ENCODE measurements at regions not wholly inside any gene's neighbourhood (a gene's known extent, or its start where the extent isn't known, plus 50 kb on each side); places are given as distances from the start of the nearest gene placed in this dataset.
"Not testable (repeated sequence)": the region's sequence is repeated elsewhere in the genome, so short reads cannot be mapped to it uniquely, and the experiment has no call there.

DNA sequence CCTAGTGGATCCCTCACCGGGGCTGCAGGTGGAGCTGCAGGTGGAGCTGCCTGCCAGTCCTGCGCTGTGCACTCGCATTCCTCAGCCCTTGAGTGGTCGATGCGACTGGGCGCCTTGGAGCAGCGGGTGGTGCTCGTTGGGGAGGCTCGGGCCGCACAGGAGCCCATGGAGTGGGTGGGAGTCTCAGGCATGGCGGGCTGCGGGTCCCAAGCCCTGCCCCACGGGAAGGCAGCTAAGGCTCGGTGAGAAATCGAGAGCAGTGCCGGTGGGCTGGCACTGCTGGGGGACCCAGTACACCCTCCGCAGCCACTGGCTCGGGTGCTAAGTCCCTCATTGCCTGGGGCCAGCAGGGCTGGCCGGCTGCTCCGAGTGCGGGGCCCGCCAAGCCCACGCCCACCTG, 351.8 kb upstream of the CITED2 start:
- WGBS (ENCODE audit: insufficient coverage, insufficient read length) = no CpG with 5 or more reads among the region's 23 CpGs
- not testable (repeated sequence) for DNase-seq (ENCODE audit: low read depth, low spot score)

GRCh38 chr6:139722530-139722929, 348.1 kb upstream of the CITED2 start:
- Histone ChIP-seq H3K27me3 (ENCODE audit: control insufficient read depth, insufficient read depth, low read length) (no peaks in the 10 kb centered on the region), H3K27ac (ENCODE audit: low read length) (no peak overlapping the region), H3K9me3 (ENCODE audit: control insufficient read depth, insufficient read depth, low read length) (no peaks in the 10 kb centered on the region), H3K4me3 (ENCODE audit: low read length) (no peak overlapping the region), H3K36me3 (ENCODE audit: control insufficient read depth, insufficient read depth, low read length) (no peaks in the 10 kb centered on the region), H3K4me1 (ENCODE audit: control insufficient read depth, insufficient read depth, low read length) (no peaks in the 10 kb centered on the region)
- WGBS (ENCODE audit: insufficient coverage, insufficient read length) = no CpG with 5 or more reads among the region's 3 CpGs
- no peak for DNase-seq (ENCODE audit: low read depth, low spot score)

More for the DNA sequence above, 351.8 kb upstream of the CITED2 start:
- H3K27ac ChIP-seq (ENCODE audit: low read length); H3K4me1 ChIP-seq (ENCODE audit: control insufficient read depth, insufficient read depth, low read length); H3K27me3 ChIP-seq (ENCODE audit: control insufficient read depth, insufficient read depth, low read length); H3K36me3 ChIP-seq (ENCODE audit: control insufficient read depth, insufficient read depth, low read length); H3K9me3 ChIP-seq (ENCODE audit: control insufficient read depth, insufficient read depth, low read length); H3K4me3 ChIP-seq (ENCODE audit: low read length): not testable (repeated sequence)

DNA sequence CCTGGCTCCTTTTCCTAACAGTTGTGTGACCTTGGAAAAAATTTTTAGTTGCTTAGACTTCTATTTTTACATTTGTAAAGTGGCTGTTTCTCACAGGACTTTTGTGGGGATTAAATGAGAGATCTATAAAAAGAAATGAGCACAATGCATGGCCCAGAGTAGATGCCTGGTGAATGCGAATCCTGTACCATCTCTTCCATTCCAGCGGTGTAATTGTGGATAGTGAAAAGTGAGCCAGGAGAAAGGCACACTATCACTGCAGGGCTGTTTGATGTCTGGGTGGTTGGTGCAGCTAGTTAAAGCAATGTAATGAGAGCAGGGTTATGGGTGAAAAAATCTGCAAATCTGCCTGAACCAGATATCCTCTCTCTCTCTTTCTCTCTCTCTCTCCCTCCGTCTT, 347.5 kb upstream of the CITED2 start:
- no peak for DNase-seq (ENCODE audit: low read depth, low spot score)
- Histone ChIP-seq H3K4me3 (ENCODE audit: low read length) (no peak overlapping the region), H3K27me3 (ENCODE audit: control insufficient read depth, insufficient read depth, low read length) (no peaks in the 10 kb centered on the region), H3K27ac (ENCODE audit: low read length) (no peak overlapping the region), H3K4me1 (ENCODE audit: control insufficient read depth, insufficient read depth, low read length) (no peaks in the 10 kb centered on the region), H3K9me3 (ENCODE audit: control insufficient read depth, insufficient read depth, low read length) (no peaks in the 10 kb centered on the region), H3K36me3 (ENCODE audit: control insufficient read depth, insufficient read depth, low read length) (no peaks in the 10 kb centered on the region)
- no CpG with 5 or more reads among the region's 3 CpGs for WGBS (ENCODE audit: insufficient coverage, insufficient read length)

DNA sequence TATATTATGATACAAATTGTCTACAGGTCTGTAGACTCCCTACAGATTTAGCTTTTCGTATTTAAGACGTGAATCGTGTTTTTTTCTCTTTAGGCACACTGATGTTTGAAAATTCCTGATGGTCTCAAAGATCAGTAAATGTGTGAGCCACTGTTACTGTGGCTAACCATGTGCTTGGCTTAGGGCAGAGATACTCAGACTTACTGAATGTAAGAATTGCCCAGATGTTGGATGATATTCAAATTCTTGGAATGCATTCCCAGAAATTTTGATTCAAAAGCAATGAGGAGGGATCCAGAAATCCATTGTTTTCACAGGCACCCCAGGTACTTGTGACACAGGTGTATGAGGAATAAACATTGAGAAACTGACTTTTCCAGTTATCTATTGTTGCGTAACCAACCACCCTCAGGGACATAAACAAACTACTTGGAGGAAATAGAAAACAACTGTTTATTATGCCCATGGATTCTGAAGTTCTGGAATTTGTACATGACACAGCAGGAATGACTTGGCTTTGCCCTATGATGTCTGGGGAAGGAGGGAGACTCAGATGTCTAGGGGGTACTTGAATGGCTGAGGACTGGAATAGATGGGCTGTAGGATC, 339.6 kb upstream of the CITED2 start:
- Histone ChIP-seq H3K9me3 (ENCODE audit: control insufficient read depth, insufficient read depth, low read length) (no peaks in the 10 kb centered on the region), H3K27me3 (ENCODE audit: control insufficient read depth, insufficient read depth, low read length) (no peaks in the 10 kb centered on the region), H3K36me3 (ENCODE audit: control insufficient read depth, insufficient read depth, low read length) (no peaks in the 10 kb centered on the region), H3K27ac (ENCODE audit: low read length) (no peak overlapping the region), H3K4me3 (ENCODE audit: low read length) (no peak overlapping the region), H3K4me1 (ENCODE audit: control insufficient read depth, insufficient read depth, low read length) (peaks cover 4% of the 10 kb centered on the region)
- no peak for DNase-seq (ENCODE audit: low read depth, low spot score)
- no CpG with 5 or more reads among the region's 4 CpGs for WGBS (ENCODE audit: insufficient coverage, insufficient read length)

DNA sequence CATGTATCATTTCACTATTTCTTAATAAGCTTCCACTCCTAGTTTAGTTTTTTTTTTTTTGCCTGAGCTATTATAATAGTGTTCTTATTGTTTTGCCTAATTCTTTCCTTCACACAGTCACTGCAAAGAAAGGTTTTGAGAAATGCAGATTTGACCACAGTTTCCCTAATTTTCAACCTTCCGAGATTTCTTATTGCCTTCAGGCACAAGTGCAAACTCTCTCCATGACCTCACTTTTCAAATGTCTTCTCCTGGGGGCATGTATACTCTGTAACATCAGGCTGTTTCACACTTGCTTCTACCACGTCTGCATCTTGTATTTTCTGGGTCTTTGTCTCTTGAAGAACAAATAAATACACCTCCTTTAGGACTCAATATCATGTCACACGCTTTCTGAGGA, 339.0 kb upstream of the CITED2 start:
- Histone ChIP-seq H3K9me3 (ENCODE audit: control insufficient read depth, insufficient read depth, low read length) (no peaks in the 10 kb centered on the region), H3K4me3 (ENCODE audit: low read length) (no peak overlapping the region), H3K36me3 (ENCODE audit: control insufficient read depth, insufficient read depth, low read length) (no peaks in the 10 kb centered on the region), H3K4me1 (ENCODE audit: control insufficient read depth, insufficient read depth, low read length) (peaks cover 4% of the 10 kb centered on the region), H3K27ac (ENCODE audit: low read length) (no peak overlapping the region), H3K27me3 (ENCODE audit: control insufficient read depth, insufficient read depth, low read length) (no peaks in the 10 kb centered on the region)
- DNase-seq (ENCODE audit: low read depth, low spot score) = no peak
- no CpG with 5 or more reads among the region's 3 CpGs for WGBS (ENCODE audit: insufficient coverage, insufficient read length)

DNA sequence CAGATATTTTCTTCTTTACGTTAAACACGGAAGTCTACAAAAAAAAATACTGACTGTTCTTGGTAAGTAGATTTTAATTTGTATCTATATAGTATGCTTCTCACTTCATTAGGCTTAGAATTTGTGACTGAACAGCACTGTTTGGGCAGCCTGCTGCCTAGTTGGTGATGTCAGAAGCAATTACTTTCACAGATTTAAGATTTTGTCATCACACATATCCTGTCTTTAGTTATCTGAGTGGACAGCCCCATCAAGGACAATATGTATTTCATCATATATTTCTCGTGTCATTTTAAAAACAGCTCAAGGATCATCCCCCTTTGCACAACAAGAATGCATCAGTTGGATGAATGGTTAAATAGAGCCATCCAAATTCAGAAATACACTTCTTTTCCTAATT, 338.4 kb upstream of the CITED2 start:
- no CpG with 5 or more reads among the region's 3 CpGs for WGBS (ENCODE audit: insufficient coverage, insufficient read length)
- H3K27ac ChIP-seq (ENCODE audit: low read length) = no peak overlapping the region

DNA sequence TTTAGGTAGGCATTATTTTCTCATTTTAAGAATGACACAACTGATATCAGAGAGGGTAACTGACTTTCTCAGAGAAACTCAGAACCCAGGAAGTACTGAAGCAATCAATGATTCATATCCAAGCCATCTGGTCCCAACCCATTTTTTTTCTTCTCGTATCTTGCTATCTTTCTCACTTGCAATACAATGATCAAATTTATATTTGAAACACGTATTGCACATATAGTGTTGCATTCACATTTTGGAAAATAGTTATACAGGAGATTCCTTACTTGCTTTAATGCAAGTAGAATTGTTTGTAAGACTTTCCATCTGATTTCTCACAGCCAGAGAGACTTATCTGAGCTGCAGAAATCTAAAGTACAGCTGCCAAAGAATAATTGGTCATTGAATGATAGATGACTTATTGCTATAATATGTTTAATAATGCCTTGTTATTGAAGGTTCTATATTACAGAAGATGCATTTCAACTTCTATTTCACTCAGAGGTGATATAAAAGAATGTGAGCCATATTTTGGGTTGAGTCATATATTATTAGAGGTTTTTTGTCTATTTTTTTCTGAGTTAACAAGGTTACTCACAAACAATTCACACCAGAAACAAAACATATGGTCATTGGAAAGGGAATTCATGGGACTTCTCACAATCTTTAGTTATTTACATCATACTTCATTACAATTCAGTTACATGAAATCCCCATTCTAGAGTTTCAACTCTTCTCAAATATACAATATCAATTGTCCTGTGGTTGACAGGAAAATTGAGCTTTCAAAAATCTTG, 337.5 kb upstream of the CITED2 start:
- Histone ChIP-seq H3K27ac (ENCODE audit: low read length) (no peak overlapping the region), H3K36me3 (ENCODE audit: control insufficient read depth, insufficient read depth, low read length) (no peaks in the 10 kb centered on the region), H3K27me3 (ENCODE audit: control insufficient read depth, insufficient read depth, low read length) (no peaks in the 10 kb centered on the region), H3K4me3 (ENCODE audit: low read length) (no peak overlapping the region), H3K9me3 (ENCODE audit: control insufficient read depth, insufficient read depth, low read length) (no peaks in the 10 kb centered on the region), H3K4me1 (ENCODE audit: control insufficient read depth, insufficient read depth, low read length) (peaks cover 4% of the 10 kb centered on the region)
- DNase-seq (ENCODE audit: low read depth, low spot score) = no peak
- WGBS (ENCODE audit: insufficient coverage, insufficient read length) = no CpG with 5 or more reads among the region's 2 CpGs

More for the DNA sequence above, 338.4 kb upstream of the CITED2 start:
- H3K4me3 ChIP-seq (ENCODE audit: low read length) = no peak overlapping the region
- no peaks in the 10 kb centered on the region for H3K27me3 ChIP-seq (ENCODE audit: control insufficient read depth, insufficient read depth, low read length)
- H3K36me3 ChIP-seq (ENCODE audit: control insufficient read depth, insufficient read depth, low read length) = no peaks in the 10 kb centered on the region
- no peaks in the 10 kb centered on the region for H3K9me3 ChIP-seq (ENCODE audit: control insufficient read depth, insufficient read depth, low read length)
- no peak for DNase-seq (ENCODE audit: low read depth, low spot score)
- peaks cover 4% of the 10 kb centered on the region for H3K4me1 ChIP-seq (ENCODE audit: control insufficient read depth, insufficient read depth, low read length)

- Histone ChIP-seq H3K27me3 (ENCODE audit: control insufficient read depth, insufficient read depth, low read length) (no peaks in the 10 kb centered on the region), H3K4me3 (ENCODE audit: low read length) (no peak overlapping the region), H3K4me1 (ENCODE audit: control insufficient read depth, insufficient read depth, low read length) (peaks cover 4% of the 10 kb centered on the region), H3K27ac (ENCODE audit: low read length) (no peak overlapping the region), H3K9me3 (ENCODE audit: control insufficient read depth, insufficient read depth, low read length) (no peaks in the 10 kb centered on the region), H3K36me3 (ENCODE audit: control insufficient read depth, insufficient read depth, low read length) (no peaks in the 10 kb centered on the region)
- no peak for DNase-seq (ENCODE audit: low read depth, low spot score)
Measured at GRCh38 chr6:139710556-139710955, 336.1 kb upstream of the CITED2 start.

DNA sequence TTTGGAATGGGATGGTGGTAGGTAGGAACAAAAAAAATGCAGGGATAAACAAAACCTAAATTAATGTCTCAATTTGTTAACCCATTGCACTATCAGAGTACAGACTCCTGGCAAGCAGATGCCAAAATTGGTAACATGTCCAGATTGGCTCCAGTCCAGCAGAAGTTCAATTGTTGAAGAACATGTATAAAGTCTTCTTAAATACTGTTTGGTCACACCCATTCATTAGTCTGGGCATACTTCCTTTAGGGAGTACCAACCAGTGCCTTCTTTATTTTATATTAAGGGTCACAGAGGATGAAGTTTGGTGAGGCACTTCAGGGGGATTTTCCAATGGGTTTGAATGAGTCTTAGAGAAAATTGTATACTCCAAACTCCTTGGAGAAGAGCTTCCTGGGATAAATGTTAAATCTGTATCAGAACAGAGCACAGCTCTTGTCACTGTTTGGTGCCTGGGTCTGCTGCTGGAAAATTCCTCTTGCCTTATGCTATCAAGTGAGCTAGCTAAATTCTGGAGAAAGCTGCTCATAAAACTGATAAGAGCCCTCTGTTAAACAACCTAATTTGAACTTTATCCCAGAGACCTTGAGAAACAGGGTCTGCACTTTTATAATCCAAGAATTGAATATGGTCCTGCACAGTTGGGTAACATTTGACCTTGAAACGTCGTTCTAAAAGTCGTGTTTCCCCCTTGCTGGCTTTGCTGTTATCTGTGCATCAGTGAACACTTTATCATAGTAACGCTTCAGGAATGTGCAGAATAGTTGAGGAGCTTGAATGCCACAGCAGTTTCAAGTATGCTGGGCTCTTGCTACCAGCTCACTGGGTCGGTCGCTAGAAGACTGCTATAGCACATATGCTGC, 334.1 kb upstream of the CITED2 start:
- Histone ChIP-seq H3K27ac (ENCODE audit: low read length) (no peak overlapping the region), H3K27me3 (ENCODE audit: control insufficient read depth, insufficient read depth, low read length) (no peaks in the 10 kb centered on the region), H3K4me1 (ENCODE audit: control insufficient read depth, insufficient read depth, low read length) (no peaks in the 10 kb centered on the region), H3K9me3 (ENCODE audit: control insufficient read depth, insufficient read depth, low read length) (no peaks in the 10 kb centered on the region), H3K4me3 (ENCODE audit: low read length) (no peak overlapping the region), H3K36me3 (ENCODE audit: control insufficient read depth, insufficient read depth, low read length) (no peaks in the 10 kb centered on the region)
- WGBS (ENCODE audit: insufficient coverage, insufficient read length) = no CpG with 5 or more reads among the region's 6 CpGs
- DNase-seq (ENCODE audit: low read depth, low spot score) = no peak

GRCh38 chr6:139706912-139707311, 332.5 kb upstream of the CITED2 start:
- H3K4me3 ChIP-seq (ENCODE audit: low read length) = no peak overlapping the region
- no CpG with 5 or more reads among the region's 3 CpGs for WGBS (ENCODE audit: insufficient coverage, insufficient read length)
- no peak overlapping the region for H3K27ac ChIP-seq (ENCODE audit: low read length)
- H3K36me3 ChIP-seq (ENCODE audit: control insufficient read depth, insufficient read depth, low read length) = no peaks in the 10 kb centered on the region
- H3K9me3 ChIP-seq (ENCODE audit: control insufficient read depth, insufficient read depth, low read length) = no peaks in the 10 kb centered on the region
- no peaks in the 10 kb centered on the region for H3K27me3 ChIP-seq (ENCODE audit: control insufficient read depth, insufficient read depth, low read length)
- H3K4me1 ChIP-seq (ENCODE audit: control insufficient read depth, insufficient read depth, low read length) = no peaks in the 10 kb centered on the region
- no peak for DNase-seq (ENCODE audit: low read depth, low spot score)

Measured in iPS DF 6.9 (cell line).